H1 (cell line): ENCODE measurements at regions not wholly inside any gene's neighbourhood (a gene's known extent, or its start where the extent isn't known, plus 50 kb on each side); places are given as distances from the start of the nearest gene placed in this dataset.

ENCODE experiments used
- CTCF ChIA-PET: fragments of 300-600 bp; sonication (Branson Sonifier 250); formaldehyde crosslinking; loops from one replicate; lab custom pipeline; 2021; ENCODE audit not compliant: partially characterized antibody; lab: Charles Lee
- POLR2A ChIA-PET: fragments of 300-600 bp; sonication (Branson Sonifier 250); formaldehyde crosslinking; loops from one replicate; lab custom pipeline; 2021; ENCODE audit warnings: inconsistent platforms; ENCODE audit not compliant: partially characterized antibody; lab: Charles Lee
- DNase-seq, 2 experiments: peaks; one replicate each; pipeline versions ENCODE4 v3.0.0 to v3.0.0-alpha.2; 2010 to 2022; ENCODE audit warnings: low spot score in 2 of 2, low read depth in 1 of 2, mixed read lengths in 1 of 2
- FAIRE-seq: peaks from 2 replicates; lab custom pipeline; 2011; peaks lifted over from hg19 to GRCh38; lab: Jason Lieb, UNC
- H2AFZ ChIP-seq: 2 replicates; pipeline ENCODE4 v1.8.1; 2012; ENCODE audit warnings: low read length, inconsistent platforms
- H2AK5ac ChIP-seq: 2 replicates; pipeline ENCODE4 v1.6.1; 2013; ENCODE audit warnings: low read depth, low read length
- H2BK120ac ChIP-seq: replicated peaks from 2 replicates; pipeline ENCODE3; 2013; ENCODE audit warnings: low read depth, low read length, inconsistent platforms
- H2BK12ac ChIP-seq: 2 replicates; pipeline ENCODE4 v1.6.1; 2013; ENCODE audit warnings: low read depth, low read length
- H2BK15ac ChIP-seq: 2 replicates; pipeline ENCODE4 v1.6.1; 2013; ENCODE audit warnings: low read length
- H2BK20ac ChIP-seq: 2 replicates; pipeline ENCODE4 v1.6.1; 2013; ENCODE audit warnings: low read length
- H2BK5ac ChIP-seq: 2 replicates; pipeline ENCODE4 v1.6.1; 2013; ENCODE audit warnings: low read depth, low read length
- H3K14ac ChIP-seq: 2 replicates; pipeline ENCODE4 v1.6.1; 2013; ENCODE audit warnings: inconsistent platforms; ENCODE audit not compliant: insufficient read length
- H3K18ac ChIP-seq: 2 replicates; pipeline ENCODE4 v1.6.1; 2013; ENCODE audit warnings: low read length; ENCODE audit errors: extremely low read depth
- H3K23ac ChIP-seq: 2 replicates; pipeline ENCODE4 v1.6.1; 2013; ENCODE audit warnings: inconsistent platforms; ENCODE audit not compliant: insufficient read length
- H3K23me2 ChIP-seq: 2 replicates; pipeline ENCODE4 v1.6.1; 2013; ENCODE audit warnings: low read depth, low read length
- H3K27ac ChIP-seq: 2 replicates; pipeline ENCODE4 v1.6.1; 2011; ENCODE audit warnings: low read depth, low read length, inconsistent platforms
- H3K27me3 ChIP-seq, 4 experiments: replicated peaks in 1 of 4; 1 replicate in 1 of 4; 2 replicates in 3 of 4; pipeline versions ENCODE4 v1.6.1 to v1.8.1; 2011 to 2013; ENCODE audit warnings: low read length in 3 of 4, mild to moderate bottlenecking in 3 of 4, inconsistent platforms in 2 of 4, mixed read lengths in 2 of 4, moderate library complexity in 1 of 4; ENCODE audit not compliant: control insufficient read depth in 3 of 4, insufficient read depth in 3 of 4; ENCODE audit errors: extremely low read depth in 1 of 4
- H3K36me3 ChIP-seq, 4 experiments: 2 replicates each; pipeline versions ENCODE4 v1.6.1 to v1.8.1; 2011 to 2013; ENCODE audit warnings: mild to moderate bottlenecking in 4 of 4, low read length in 3 of 4, moderate library complexity in 2 of 4, control low read depth in 1 of 4, inconsistent platforms in 1 of 4; ENCODE audit not compliant: insufficient read depth in 4 of 4, control insufficient read depth in 2 of 4
- H3K4ac ChIP-seq: replicated peaks from 2 replicates; pipeline ENCODE3; 2013; ENCODE audit warnings: low read length, low read depth, mixed read lengths, inconsistent platforms; ENCODE audit not compliant: insufficient read length
- H3K4me1 ChIP-seq, 4 experiments: replicated peaks in 1 of 4; 1 replicate in 1 of 4; 2 replicates in 3 of 4; pipeline versions ENCODE4 v1.6.1 to v1.8.1; 2011 to 2013; ENCODE audit warnings: low read length in 3 of 4, inconsistent platforms in 2 of 4, mixed read lengths in 1 of 4; ENCODE audit not compliant: insufficient read depth in 4 of 4, control insufficient read depth in 3 of 4
- H3K4me2 ChIP-seq, 2 experiments: 2 replicates each; pipeline versions ENCODE4 v1.6.1 to v1.8.1; 2011 to 2013; ENCODE audit warnings: low read depth in 2 of 2, low read length in 2 of 2, control low read depth in 1 of 2, inconsistent platforms in 1 of 2, mild to moderate bottlenecking in 1 of 2; ENCODE audit not compliant: insufficient read depth in 1 of 2
- H3K4me3 ChIP-seq, 4 experiments: fragments of 200-600, 300-600 bp in 1 of 4; sonication (generic), shearing (Covaris generic), sonication (Bioruptor Twin) in 1 of 4; 2 replicates each; pipeline versions ENCODE4 v1.5.1 to v1.8.1; 2011 to 2016; ENCODE audit warnings: low read length in 4 of 4, low read depth in 3 of 4, control low read depth in 2 of 4, inconsistent platforms in 2 of 4, mild to moderate bottlenecking in 2 of 4, mixed read lengths in 1 of 4, moderate library complexity in 1 of 4; ENCODE audit not compliant: insufficient read depth in 2 of 4; ENCODE audit errors: extremely low read depth in 1 of 4
- H3K56ac ChIP-seq: replicated peaks from 2 replicates; pipeline ENCODE3; 2013; ENCODE audit warnings: low read depth, mild to moderate bottlenecking, mixed read lengths, low read length, inconsistent platforms; ENCODE audit not compliant: insufficient read length
- H3K79me1 ChIP-seq: 2 replicates; pipeline ENCODE4 v1.6.1; 2013; ENCODE audit warnings: low read depth, low read length, control low read depth
- H3K79me2 ChIP-seq, 2 experiments: 2 replicates each; pipeline versions ENCODE4 v1.6.1 to v1.8.1; 2012 to 2013; ENCODE audit warnings: low read length in 2 of 2, mild to moderate bottlenecking in 2 of 2, inconsistent platforms in 1 of 2; ENCODE audit not compliant: insufficient read depth in 2 of 2, control insufficient read depth in 1 of 2
- H3K9ac ChIP-seq, 4 experiments: replicated peaks in 1 of 4; 1 replicate in 1 of 4; 2 replicates in 3 of 4; pipeline versions ENCODE4 v1.6.1 to v1.8.1; 2011 to 2013; ENCODE audit warnings: low read depth in 3 of 4, low read length in 3 of 4, control low read depth in 2 of 4, mild to moderate bottlenecking in 2 of 4, moderate library complexity in 2 of 4, inconsistent platforms in 1 of 4; ENCODE audit errors: extremely low read depth in 1 of 4
- H3K9me3 ChIP-seq, 2 experiments: 2 replicates each; pipeline versions ENCODE4 v1.6.1 to v1.8.1; 2012 to 2013; ENCODE audit warnings: mild to moderate bottlenecking in 2 of 2, moderate library complexity in 2 of 2, control low read depth in 1 of 2, inconsistent platforms in 1 of 2, low read depth in 1 of 2, low read length in 1 of 2, mixed read lengths in 1 of 2; ENCODE audit not compliant: insufficient read depth in 2 of 2
- H4K20me1 ChIP-seq, 2 experiments: replicated peaks in 1 of 2; 2 replicates each; pipeline versions ENCODE3 to v1.8.1; 2011 to 2013; ENCODE audit warnings: inconsistent platforms in 2 of 2, low read length in 2 of 2, mild to moderate bottlenecking in 1 of 2; ENCODE audit not compliant: insufficient read depth in 2 of 2, control insufficient read depth in 1 of 2
- H4K5ac ChIP-seq: 2 replicates; pipeline ENCODE4 v1.6.1; 2013; ENCODE audit warnings: low read length, low read depth, mixed read lengths, inconsistent platforms; ENCODE audit not compliant: insufficient read length
- H4K8ac ChIP-seq: 2 replicates; pipeline ENCODE4 v1.8.0; 2013; ENCODE audit warnings: mild to moderate bottlenecking, moderate library complexity, low read length, inconsistent platforms; ENCODE audit not compliant: insufficient read depth; ENCODE audit errors: extremely low read depth
- H4K91ac ChIP-seq: replicated peaks from 2 replicates; pipeline ENCODE3; 2013; ENCODE audit warnings: low read length, mixed read lengths, inconsistent platforms; ENCODE audit not compliant: insufficient read length
- CBX5 ChIP-seq: fragments of 300-800, 300-1000 bp; sonication (generic); IDR thresholded peaks from 2 replicates; pipeline ENCODE4 v1.7.1; 2016; ENCODE audit warnings: antibody characterized with exemption, low read length, low read depth
- CEBPB ChIP-seq: IDR thresholded peaks from 2 replicates; pipeline ENCODE4 v1.6.1; 2012; ENCODE audit warnings: low read depth, low read length
- GABPA ChIP-seq: IDR thresholded peaks from 2 replicates; pipeline ENCODE4 v1.6.1; 2011; ENCODE audit warnings: mild to moderate bottlenecking, low read length, moderate library complexity, borderline replicate concordance; ENCODE audit not compliant: insufficient read depth
- GTF2F1 ChIP-seq: IDR thresholded peaks from 2 replicates; pipeline ENCODE4 v1.6.1; 2012; ENCODE audit warnings: low read depth, low read length, improper control_type of control experiment, borderline replicate concordance
- NANOG ChIP-seq: IDR thresholded peaks from 2 replicates; pipeline ENCODE4 v1.6.1; 2011; ENCODE audit warnings: low read length, low read depth, mild to moderate bottlenecking, inconsistent platforms; ENCODE audit not compliant: insufficient read depth, poor library complexity, severe bottlenecking
- PHF8 ChIP-seq: fragments of 200-600 bp; sonication (generic); conservative IDR thresholded peaks from 2 replicates; pipeline ENCODE4 v1.7.1; 2012; ENCODE audit warnings: low read depth, mild to moderate bottlenecking, inconsistent platforms, low read length, moderate library complexity
- POLR2A ChIP-seq, 2 experiments: IDR thresholded peaks; 1 replicate in 1 of 2; 2 replicates in 1 of 2; pipeline ENCODE4 v1.6.1; 2011; ENCODE audit warnings: low read depth in 2 of 2, low read length in 2 of 2, mild to moderate bottlenecking in 2 of 2; ENCODE audit errors: control extremely low read depth in 1 of 2
- RBBP5 ChIP-seq: IDR thresholded peaks from 2 replicates; pipeline ENCODE4 v1.7.1; 2012; ENCODE audit warnings: low read depth, mild to moderate bottlenecking, inconsistent platforms, low read length, moderate library complexity, borderline replicate concordance
- RNF2 ChIP-seq: fragments of 200-900, 300-1000 bp; sonication (generic); IDR thresholded peaks from 2 replicates; pipeline ENCODE4 v1.7.1; 2016; ENCODE audit warnings: borderline replicate concordance, low read depth, mild to moderate bottlenecking, antibody characterized with exemption, low read length; ENCODE audit not compliant: poor library complexity, severe bottlenecking; ENCODE audit errors: missing control alignments
- SP4 ChIP-seq: IDR thresholded peaks from 2 replicates; pipeline ENCODE4 v1.6.1; 2012; ENCODE audit warnings: low read length, inconsistent platforms
- SRF ChIP-seq: IDR thresholded peaks from 2 replicates; pipeline ENCODE4 v1.6.1; 2011; ENCODE audit warnings: mild to moderate bottlenecking, low read depth, low read length, moderate library complexity
- SUZ12 ChIP-seq: fragments of 200-600 bp; sonication (generic); IDR thresholded peaks from 2 replicates; pipeline ENCODE4 v1.6.1; 2012; ENCODE audit warnings: mild to moderate bottlenecking, inconsistent platforms, low read length, moderate library complexity, mixed read lengths
- TEAD4 ChIP-seq: IDR thresholded peaks from 2 replicates; pipeline ENCODE4 v1.6.1; 2012; ENCODE audit warnings: low read depth, low read length, inconsistent platforms, mixed read lengths
- WGBS, 2 experiments: shearing (Covaris generic) in 1 of 2; methylation state at CpG; one replicate each; pipeline versions ENCODE4 v1.1.6 to v1.1.7; 2013 to 2015; ENCODE audit warnings: low lambda C conversion rate in 2 of 2, mixed read lengths in 2 of 2, inconsistent platforms in 1 of 2, low coverage in 1 of 2, missing lambda C conversion rate in 1 of 2; ENCODE audit not compliant: insufficient replicate concordance in 2 of 2, insufficient coverage in 1 of 2, insufficient read length in 1 of 2; ENCODE audit errors: extremely low coverage in 1 of 2, missing lambda C conversion rate in 1 of 2; 5-methylcytosine and 5-hydroxymethylcytosine counted together

DNA sequence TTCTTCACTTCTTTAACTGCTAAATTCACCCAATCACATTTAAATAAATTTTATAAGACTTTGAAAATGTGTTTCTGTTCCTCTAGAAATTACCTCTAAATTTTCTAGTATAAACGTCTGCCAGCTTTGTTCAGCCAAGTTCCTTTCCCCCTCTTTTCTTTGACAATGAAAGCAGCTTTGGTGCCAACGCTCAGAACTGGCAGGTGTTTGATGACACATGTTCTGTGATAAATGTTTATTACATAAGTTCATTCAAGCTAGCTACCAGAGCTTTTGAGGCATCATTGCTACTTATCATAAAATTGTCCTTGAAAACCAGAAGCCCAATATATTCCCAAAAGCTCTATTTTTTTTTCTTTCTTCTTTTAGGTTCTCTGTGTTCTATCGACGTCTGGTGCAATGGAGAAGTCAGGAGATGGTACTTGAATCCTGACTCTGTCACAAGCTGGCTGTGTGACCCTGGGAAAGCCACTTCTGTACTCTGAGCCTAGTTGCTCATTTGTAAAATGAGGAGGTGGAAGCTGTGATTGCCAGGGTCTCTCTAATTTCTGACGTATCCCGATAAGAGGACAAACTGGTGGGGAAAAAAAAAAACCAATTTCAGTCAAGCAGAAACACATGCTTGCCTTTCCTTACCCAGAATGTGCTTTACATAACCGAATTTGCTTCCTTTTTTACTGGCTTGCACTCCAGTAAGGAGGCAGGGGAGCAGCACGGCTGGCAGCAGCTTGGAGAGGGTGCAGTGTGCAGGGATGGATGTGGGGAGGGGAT is 187.1 kb upstream of the LPP start:
- Histone ChIP-seq H3K18ac (no peak overlapping the region), H3K4ac (no peak overlapping the region), H2BK20ac (no peak overlapping the region), H2BK15ac (no peak overlapping the region), H3K4me1 (peaks cover 0 to 3% (median under 1%) of the 10 kb centered on the region in 4 experiments; a peak in 1 of 7 replicates), H3K4me3 (no peak overlapping the region), H3K23me2 (no peaks in the 10 kb centered on the region), H2BK12ac (no peak overlapping the region), H2AFZ (no peak overlapping the region), H2BK5ac (no peak overlapping the region), H3K23ac (no peak overlapping the region), H4K8ac (no peak overlapping the region), H3K79me1 (no peaks in the 10 kb centered on the region), H3K4me2 (no peak overlapping the region), H4K91ac (no peak overlapping the region), H3K9me3 (no peaks in the 10 kb centered on the region), H3K56ac (no peak overlapping the region), H3K79me2 (no peaks in the 10 kb centered on the region), H4K5ac (no peak overlapping the region), H3K14ac (no peak overlapping the region), H3K27ac (no peak overlapping the region), H3K9ac (no peak overlapping the region), H2BK120ac (no peak overlapping the region), H3K27me3 (no peaks in the 10 kb centered on the region), H3K36me3 (no peaks in the 10 kb centered on the region), H4K20me1 (no peaks in the 10 kb centered on the region), H2AK5ac (no peak overlapping the region)
- 86% methylated on average over 8 of the region's 8 CpGs; no CpG with 5 or more reads in 1 of the 2 experiments for WGBS, 2 experiments
- POLR2A ChIA-PET = interaction anchor here (1.1 kb wide), 1 partner anchor 221 kb away, joined by 4 read pairs; the partner anchor contains the start of gene BCL6
- CTCF ChIA-PET = interaction anchor here (0.6 to 1.2 kb wide), 4 partner anchors 17 to 226 kb away, joined by 3 to 6 read pairs (median 3); no protein-coding TSS in a partner anchor
- DNase-seq (no peak), FAIRE-seq (no peak)
- TF ChIP-seq CBX5 = no peak
- no peak for TF ChIP-seq GABPA
- no peak for TF ChIP-seq POLR2A (IDR thresholded peaks at IDR 0.05; ENCODE audit: control extremely low read depth in 1 of 2, low read depth in 2 of 2, low read length in 2 of 2)
- TF ChIP-seq NANOG = no peak
- no peak for TF ChIP-seq SRF
- TF ChIP-seq RBBP5 = no peak
- no peak for TF ChIP-seq TEAD4
- TF ChIP-seq SUZ12 = no peak
- no peak for TF ChIP-seq PHF8
- TF ChIP-seq CEBPB = no peak
- no peak for TF ChIP-seq GTF2F1
- TF ChIP-seq SP4 = no peak
- TF ChIP-seq RNF2 = no peak
